HG03175 (cell line): ENCODE measurements at regions not wholly inside any gene's neighbourhood (a gene's known extent, or its start where the extent isn't known, plus 50 kb on each side); places are given as distances from the start of the nearest gene placed in this dataset.
"Not testable (repeated sequence)": the region's sequence is repeated elsewhere in the genome, so short reads cannot be mapped to it uniquely, and the experiment has no call there.

Experiments used
- ATAC-seq: cut with Tn5 transposase; IDR thresholded peaks from one replicate; pipeline ENCODE4 v1.9.1; 2021; ENCODE audit warnings: mild to moderate bottlenecking, moderate library complexity; ENCODE audit not compliant: unreplicated experiment

DNA sequence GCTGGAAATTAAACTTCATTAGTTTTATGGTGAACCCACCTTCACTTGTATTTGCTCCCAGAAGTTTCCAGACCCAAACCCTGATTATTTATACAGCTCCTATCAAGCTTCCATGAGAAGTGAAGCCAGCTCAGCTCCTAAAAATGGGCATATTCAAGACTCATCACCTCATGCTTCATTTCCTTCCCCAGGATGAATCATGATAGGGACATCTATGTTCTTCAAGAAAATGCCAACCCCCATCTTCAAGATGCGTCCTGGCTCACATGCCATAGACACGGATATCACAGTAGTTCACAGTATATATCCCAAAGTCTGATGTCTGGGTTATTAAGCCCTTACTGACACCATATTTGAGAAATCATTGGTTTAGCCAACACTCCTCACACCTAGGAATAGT lies 217.6 kb downstream of the NPR3 start:
- no peak for ATAC-seq

DNA sequence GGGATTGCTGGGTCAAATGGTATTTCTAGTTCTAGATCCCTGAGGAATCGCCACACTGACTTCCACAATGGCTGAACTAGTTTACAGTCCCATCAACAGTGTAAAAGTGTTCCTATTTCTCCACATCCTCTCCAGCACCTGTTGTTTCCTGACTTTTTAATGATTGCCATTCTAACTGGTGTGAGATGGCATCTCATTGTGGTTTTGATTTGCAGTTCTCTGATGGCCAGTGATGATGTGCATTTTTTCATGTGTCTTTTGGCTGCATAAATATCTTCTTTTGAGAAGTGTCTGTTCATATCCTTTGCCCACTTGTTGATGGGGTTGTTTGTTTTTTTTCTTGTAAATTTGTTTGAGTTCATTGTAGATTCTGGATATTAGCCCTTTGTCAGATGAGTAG lies 220.3 kb downstream of the NPR3 start:
- not testable (repeated sequence) for ATAC-seq

DNA sequence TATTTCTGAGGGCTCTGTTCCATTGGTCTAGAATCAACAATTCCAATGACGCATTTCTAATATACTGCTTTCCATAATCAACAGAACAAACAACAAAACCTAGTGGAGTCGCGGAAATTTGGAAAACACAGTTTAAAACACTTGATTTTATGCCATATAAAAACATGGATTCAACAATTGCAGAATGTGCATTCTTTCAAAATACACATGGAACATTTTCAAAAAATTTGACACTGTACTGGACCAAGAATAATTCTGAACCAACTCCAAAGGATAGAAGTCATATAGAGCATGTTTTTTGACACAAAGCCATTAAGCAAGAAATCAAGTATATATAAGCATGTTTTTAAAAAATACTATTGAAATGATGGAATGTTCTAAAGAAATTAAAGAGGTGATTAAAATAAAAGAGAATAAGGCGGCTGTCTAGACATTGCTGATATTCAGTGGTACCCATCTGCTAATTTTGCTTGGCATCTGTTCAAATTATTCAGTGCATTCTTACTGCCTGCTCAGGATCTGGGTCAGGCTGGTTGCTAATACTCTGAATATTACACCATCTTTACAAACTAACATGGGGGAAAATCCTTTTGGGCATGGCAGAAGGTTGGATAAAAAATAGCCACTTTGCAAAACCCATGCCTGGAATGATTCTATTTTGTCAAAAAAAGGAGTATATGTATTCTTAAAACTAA lies 221.3 kb downstream of the NPR3 start:
- no peak for ATAC-seq

DNA sequence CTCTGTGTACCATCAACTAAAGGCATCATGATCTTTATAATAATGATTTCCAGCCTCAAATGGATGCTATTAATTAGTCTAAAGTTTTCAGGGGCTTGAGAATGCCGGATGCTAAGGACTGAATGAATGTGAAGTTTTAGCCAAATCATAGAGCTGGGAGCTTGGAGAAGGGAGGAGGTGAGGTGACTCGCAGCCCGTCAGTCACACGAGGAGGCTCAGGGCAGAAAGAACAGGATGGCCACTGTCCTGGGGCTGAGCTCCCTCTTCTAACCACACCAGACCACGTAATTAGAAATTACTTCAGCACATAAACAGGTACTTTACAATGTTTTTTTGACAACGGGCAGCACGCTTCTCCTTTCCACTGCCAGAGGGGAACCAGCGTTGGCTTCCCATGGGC lies 222.6 kb downstream of the NPR3 start:
- ATAC-seq = no peak

DNA sequence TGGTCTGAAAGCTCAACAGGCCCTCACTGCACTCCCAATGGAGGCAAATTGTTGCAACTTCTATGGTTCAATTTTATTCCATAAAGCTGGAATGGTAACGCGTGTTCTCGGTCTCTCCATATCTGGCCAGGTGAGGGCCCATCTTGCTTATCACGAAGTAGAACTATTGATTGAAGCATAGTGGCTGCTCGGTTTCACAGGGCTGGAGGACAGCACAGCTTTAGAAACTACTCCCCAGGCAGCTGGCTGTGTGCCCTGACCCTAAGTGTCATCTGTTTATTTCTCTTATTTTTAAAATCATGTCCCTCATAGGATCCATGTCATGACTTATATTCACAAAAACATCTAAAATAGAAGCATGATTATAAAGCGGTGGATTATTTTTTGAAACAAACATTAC lies 223.4 kb downstream of the NPR3 start:
- ATAC-seq = no peak

DNA sequence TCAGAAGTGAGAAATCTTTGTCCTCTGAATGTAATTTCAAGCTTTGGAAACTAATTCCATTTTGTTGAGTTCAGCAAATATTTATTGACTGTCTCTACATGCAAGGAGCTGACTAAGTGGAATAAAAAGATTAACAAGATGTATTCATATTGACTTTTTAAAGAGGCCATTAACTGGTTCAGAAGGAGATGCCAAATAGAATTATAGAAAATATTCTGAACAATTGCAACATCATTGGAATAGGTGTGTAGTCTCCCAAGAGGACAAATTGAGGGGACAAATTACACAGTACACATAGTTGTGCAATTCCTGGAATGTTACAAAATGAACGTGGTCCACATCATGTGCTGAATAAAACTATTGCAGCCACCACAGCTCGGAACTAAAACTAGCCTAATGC lies 224.2 kb downstream of the NPR3 start:
- no peak for ATAC-seq

DNA sequence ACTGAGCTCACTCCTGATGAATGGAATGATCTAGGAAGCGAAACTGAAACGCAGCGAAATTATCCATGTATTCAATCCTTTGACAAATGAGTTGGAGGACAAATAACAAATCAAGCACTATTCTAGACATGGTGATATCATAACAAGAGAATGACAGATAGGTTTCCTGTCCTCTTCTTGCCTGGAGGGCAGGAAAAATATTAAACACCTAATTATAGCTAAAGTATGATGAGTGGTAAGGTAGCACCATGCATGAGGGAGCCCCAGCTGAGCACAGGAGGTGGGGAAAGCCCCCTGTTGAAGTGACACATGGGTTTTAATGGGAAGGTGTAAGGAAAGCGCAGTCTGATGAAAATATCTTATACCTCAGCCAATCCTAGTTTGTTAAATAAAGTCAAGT lies 225.2 kb downstream of the NPR3 start:
- no peak for ATAC-seq

DNA sequence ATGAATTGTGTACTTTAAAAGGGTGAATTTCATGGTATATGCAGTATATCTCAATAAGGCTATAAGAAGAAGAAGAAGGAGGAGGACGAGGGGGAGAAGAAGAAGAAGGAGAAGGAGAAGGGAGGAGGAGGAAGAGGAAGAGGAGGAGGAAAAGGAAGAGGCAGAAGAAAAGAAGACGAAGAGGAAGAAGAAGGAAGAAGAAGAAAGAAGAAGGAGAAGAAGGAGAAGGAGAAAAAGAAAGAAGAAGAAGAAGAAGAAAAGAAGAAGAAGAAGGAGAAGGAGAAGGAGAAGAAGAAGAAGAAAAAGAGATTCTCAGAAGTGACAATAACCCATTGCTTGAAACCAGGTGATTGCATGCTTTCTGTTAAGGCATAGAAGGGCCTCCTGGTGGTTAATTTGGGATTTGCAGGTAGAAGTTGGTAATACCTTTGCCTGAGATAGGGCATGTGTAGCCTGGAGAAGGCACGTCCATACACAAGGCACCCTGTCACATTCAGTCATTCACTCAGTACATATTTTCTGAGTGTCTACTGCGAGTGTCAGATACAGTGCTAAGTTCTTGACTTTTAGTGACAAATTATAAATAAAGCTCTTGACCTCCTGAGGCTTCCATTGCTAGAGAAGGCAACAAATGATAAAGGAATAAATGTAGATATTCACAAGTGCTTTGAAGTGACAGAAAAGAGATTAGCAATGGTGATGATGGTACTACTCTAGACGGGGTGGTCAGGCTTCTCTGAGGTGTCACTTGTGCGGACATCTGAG lies 231.3 kb downstream of the NPR3 start:
- peak; percentile 80 for ATAC-seq

DNA sequence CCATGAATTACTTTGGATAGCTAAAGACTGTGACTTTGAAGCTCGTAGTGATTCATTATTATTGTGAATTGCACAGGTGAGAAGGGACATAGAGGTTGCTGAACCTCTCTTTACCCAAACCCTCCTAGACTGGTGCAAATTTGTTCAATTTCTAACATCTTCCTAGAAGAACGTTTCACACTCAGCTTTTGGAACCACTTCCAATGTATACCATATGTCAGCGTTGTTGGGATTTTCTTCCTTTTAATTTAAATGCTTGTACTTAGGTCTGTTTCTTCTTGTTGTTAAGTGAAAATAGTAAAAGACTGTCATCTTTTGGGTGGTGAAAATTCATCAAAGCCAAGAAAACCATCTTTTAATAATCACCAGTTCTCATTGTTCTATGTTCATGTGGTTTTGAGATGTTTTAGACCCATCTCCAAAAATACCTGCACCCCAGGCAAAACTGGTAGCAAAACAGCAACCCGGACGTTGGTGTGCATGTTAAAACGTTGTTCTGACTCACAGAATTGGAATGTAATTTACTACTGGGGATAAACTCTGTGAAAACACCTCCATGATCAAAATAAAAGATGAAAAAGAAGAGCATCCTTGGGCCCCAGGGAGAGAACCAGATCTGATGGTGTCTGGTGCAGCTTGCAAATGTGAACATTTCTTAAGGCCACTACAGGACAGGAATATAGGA lies 238.3 kb downstream of the NPR3 start:
- no peak for ATAC-seq

DNA sequence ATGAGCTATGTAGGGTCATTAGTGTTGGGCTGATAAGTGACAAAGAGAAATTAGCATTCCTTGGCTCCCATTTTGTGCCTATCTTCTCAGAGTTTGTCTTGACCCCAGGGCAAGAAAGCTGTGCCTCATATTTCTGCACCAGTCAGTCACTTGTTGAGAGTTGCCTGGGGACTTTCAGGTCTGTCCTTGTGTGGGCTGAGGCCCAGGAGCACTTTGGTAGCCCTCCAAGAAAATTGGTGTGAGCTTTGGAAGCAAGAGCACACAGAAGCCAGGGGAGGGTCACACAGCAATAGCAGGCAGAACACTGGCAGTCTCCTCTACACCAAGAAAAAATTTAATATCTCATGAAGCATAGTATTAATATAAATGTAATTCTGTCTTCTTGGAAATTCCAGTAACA lies 239.9 kb downstream of the NPR3 start:
- ATAC-seq = no peak

DNA sequence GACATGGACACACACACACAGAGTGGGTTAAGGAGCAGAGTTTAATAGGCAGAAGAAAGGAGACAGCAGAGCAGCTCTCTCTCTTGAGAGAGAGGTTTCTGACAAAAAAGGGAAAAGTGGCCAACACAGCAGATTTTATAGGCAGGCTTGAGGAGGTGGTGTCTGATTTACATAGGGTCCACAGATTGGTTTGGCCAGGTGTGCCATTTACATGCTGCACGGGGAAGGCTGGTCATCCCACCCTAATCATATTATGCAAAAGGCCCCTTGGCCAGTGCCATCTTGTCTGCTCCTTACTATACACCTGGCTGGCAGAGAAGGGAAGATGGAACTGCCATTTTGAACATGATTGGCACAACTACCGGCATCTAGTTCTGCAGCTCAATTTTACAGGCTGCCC lies 240.8 kb downstream of the NPR3 start:
- ATAC-seq = no peak

DNA sequence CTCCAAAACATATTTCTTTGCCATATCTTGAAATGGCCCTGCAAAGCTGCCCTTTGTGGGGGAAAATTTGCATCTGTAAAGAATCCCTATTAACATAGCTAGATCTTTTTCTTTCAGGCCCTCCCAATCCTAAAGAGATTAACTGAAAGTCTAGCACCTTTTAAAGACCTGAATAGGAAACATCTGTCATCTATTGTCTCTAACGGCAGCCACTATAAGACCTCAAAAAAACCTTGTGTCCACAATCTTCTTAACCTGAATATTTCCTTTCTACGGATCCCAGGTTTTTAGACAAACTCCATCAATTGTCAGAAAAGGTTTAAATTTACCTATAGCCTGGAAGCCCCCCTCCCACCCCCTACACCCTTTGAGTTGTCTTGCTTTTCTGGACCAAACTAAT lies 241.3 kb downstream of the NPR3 start:
- ATAC-seq = not testable (repeated sequence)

DNA sequence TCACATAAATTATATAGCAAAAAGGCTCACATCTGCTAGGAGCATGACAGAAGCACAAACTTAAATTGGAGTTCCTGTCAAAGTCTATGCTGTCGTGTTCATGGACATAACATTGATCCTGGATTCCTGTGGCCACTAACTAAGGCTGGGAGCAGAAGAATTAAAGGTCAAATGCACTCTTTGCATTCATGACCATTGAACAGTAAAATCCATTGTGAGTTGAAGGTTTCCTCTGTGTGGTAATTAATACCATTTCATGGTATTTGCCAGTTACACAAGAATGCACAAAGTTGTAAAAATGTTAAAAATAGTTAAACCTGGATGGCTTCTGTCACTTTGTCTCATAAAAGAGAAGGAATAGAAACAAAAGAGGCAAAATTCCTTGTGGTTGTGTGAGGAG lies 242.6 kb downstream of the NPR3 start:
- ATAC-seq = no peak

DNA sequence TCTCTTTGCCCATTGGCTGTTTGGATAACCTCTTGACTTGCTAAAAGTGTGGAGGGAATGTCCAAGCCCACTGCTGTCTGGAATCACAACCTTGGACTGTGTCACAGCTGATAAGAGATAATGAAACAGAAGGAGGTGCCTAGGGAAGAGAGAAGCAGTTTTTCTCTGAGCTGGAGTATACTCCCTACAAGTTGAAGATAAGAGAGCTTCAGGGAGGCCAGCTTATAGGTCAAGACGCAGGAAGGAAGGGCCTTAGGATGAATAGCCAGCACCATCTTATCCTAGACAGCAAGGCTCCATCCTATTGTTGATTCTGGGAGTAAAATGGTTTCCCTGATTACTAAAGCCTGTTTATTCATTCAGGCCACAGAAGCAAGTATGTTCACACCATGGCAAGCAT lies 244.7 kb downstream of the NPR3 start:
- ATAC-seq = no peak

DNA sequence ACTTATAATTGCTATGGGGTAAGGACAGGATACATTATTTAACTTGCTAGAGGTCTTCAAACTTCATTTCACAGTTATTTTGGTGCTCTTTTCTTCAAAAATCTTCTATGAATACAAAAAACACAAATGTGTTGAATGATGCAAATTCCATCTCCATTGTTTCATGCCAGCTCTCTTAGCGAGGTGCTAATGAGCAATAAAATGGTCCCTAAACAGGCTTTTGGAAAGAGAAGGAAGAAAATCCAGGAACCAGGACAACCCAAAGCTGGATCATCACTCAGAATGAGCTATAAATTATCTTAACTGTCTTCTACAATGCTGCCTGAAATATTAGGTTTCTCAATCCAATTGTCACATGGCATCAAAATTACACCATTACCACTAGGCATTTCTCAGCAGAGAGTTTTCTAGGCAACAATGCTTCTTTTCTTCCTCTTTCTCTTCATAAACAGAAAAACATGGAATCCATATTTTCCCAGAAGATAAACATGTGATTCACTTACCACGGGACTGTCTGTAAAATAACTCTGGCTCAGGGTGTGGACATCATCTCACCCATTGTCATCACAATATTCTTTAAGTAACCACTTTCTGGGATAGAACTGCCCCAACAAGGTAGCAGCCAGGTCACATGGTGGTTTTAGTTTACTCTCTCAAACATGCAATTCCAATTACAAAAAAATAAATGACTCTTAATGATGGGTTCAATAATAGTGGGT lies 249.4 kb downstream of the NPR3 start:
- ATAC-seq = no peak

DNA sequence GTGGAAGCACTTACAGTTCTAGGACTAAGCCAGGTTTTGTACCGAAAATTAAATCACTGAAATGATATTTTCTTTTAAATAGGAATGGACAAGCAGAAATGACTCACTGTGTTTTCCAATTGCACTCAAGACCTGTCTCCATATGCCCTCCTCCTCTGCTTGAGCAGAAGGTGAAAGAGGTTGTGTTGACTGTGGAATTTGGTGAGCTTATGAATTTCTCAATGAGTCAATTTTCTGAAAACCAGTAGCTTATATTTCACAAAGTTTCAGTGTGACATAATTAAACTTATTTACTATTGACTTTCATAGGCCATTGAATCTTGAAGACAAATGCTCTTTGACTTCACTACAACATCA lies 249.9 kb downstream of the NPR3 start:
- no peak for ATAC-seq

DNA sequence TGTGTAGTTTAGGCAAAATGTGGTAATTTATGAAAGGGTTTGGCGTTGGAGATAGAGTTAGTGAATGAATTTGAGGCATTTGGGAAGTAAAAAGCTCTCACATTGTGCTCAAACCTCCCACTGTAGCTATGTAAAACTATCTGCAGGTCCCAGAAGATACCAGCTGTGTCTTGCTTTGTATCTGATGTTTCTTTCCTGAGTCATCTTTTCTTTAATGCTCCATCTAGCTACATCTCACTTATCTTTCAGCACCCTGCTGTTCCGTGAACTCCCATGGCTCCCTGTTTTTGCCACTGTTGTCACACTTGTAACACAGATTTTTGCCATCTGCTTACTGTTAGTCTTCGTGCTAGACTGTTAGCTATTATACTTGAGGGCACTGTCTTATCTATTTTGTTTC lies 253.1 kb downstream of the NPR3 start:
- ATAC-seq = no peak

DNA sequence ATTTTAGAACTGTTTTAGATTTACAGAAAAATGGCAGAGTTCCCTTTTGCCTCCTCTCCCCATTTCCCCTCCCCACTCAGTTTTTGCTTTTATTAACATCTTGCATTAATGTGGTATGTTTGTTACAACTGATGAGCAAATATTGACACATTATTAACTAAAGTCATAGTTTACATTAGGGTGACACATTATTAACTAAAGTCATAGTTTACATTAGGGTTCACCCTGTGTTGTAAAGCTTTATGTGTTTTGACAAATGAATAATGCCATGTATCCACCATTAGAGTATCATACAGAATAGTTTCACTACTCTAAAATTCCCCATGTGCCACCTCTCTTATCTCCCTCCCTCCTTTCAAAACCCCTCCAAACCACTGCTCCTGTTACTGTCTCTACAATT lies 262.5 kb downstream of the NPR3 start:
- no peak for ATAC-seq

DNA sequence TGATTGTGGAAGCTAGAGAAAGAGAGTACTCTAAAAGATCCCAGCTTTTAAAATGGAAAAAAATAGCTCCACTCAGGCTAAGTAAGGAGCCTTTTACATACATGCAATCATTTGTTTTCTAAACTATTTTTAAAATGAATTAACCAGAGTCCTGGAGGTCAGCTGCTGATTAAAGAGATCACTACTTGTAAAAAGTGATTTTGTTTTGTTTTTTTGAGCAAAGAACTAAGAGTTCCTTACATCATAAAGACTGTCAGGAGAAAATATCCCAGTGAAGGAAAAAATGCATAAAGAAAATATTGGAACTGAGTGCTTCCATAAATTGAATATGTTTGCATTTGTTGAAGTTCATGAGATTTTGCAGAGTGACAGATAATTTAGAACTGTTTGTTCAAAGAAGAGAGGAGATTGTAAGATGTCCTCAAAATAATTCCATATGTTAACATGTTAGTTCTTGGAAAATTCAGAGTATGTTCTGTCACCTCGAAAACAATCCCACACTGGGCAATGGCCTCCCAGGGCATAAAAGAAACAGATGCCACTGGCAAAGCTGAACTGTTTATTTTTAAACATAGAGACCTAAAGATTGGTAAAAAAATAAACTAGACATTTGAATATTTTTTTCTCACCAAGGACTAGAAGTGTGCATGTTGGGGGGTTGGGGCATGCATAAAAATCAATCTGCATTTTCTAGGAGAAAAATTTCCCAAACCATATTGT lies 264.7 kb downstream of the NPR3 start:
- no peak for ATAC-seq

DNA sequence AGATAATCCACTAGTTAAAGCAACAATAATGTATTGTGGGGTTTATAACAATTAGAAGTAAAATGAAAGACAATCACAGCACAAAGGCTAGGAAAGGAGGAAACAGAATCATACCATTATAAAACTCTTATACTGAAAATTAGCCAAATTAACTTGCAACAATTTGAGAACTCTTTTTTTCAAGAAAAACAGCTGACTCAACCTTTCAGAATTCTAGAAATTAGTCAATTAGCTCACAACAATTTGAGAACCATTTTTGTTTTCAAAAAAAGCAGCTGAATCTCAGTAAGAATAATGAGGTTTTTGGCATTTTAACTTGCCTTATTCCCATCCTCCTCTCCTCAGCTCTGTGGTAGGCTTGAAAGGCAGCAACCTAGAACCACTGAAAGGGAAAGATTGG lies 269.9 kb downstream of the NPR3 start:
- ATAC-seq = no peak
